ENCODE measurements at regions not wholly inside any gene's neighbourhood (a gene's known extent, or its start where the extent isn't known, plus 50 kb on each side); places are given as distances from the start of the nearest gene placed in this dataset.

- Histone ChIP-seq H3K4me3 (no peak overlapping the region), H3K27me3 (no peaks in the 10 kb centered on the region), H3K27ac (no peak overlapping the region), H3K36me3 (no peaks in the 10 kb centered on the region), H3K9ac (ENCODE audit: low read depth in 2 of 2, low read length in 2 of 2) (no peak overlapping the region), H3K9me3 (no peaks in the 10 kb centered on the region), H3K4me1 (no peaks in the 10 kb centered on the region)
- DNase-seq: no peak
- intact Hi-C loops (cut with DNase I): no loop called here
- no peak for TF ChIP-seq CTCF (IDR thresholded peaks at IDR 0.05)
These were observed 272.6 kb upstream of the KCNN2 start for GRCh38 chr5:114089259-114089658.

GRCh38 chr5:114097570-114097969 lies 264.3 kb upstream of the KCNN2 start:
- no peak overlapping the region for H3K4me3 ChIP-seq
- intact Hi-C loops (cut with DNase I): no loop called here
- H3K27me3 ChIP-seq: no peaks in the 10 kb centered on the region
- no peaks in the 10 kb centered on the region for H3K9me3 ChIP-seq
- TF ChIP-seq CTCF (IDR thresholded peaks at IDR 0.05): no peak
- DNase-seq: no peak
- no peak overlapping the region for H3K9ac ChIP-seq (ENCODE audit: low read depth in 2 of 2, low read length in 2 of 2)
- H3K27ac ChIP-seq: no peak overlapping the region
- H3K4me1 ChIP-seq: no peaks in the 10 kb centered on the region
- no peaks in the 10 kb centered on the region for H3K36me3 ChIP-seq

GRCh38 chr5:114099161-114099560 lies 262.7 kb upstream of the KCNN2 start:
- H3K4me3 ChIP-seq: no peak overlapping the region
- intact Hi-C loops (cut with DNase I): no loop called here
- no peaks in the 10 kb centered on the region for H3K4me1 ChIP-seq
- H3K9ac ChIP-seq (ENCODE audit: low read depth in 2 of 2, low read length in 2 of 2): no peak overlapping the region
- no peak for DNase-seq
- no peaks in the 10 kb centered on the region for H3K9me3 ChIP-seq
- no peak overlapping the region for H3K27ac ChIP-seq
- no peaks in the 10 kb centered on the region for H3K36me3 ChIP-seq
- no peaks in the 10 kb centered on the region for H3K27me3 ChIP-seq
- TF ChIP-seq CTCF (IDR thresholded peaks at IDR 0.05): no peak

GRCh38 chr5:114101153-114101552 lies 260.7 kb upstream of the KCNN2 start:
- no peaks in the 10 kb centered on the region for H3K9me3 ChIP-seq
- intact Hi-C loops (cut with DNase I): loop anchor here (5.0 kb wide), 1 partner anchor 346 kb away; no protein-coding TSS in a partner anchor
- peak; percentile 52 for TF ChIP-seq CTCF (IDR thresholded peaks at IDR 0.05)
- no peaks in the 10 kb centered on the region for H3K4me1 ChIP-seq
- no peak overlapping the region for H3K4me3 ChIP-seq
- no peaks in the 10 kb centered on the region for H3K27me3 ChIP-seq
- no peak overlapping the region for H3K27ac ChIP-seq
- H3K9ac ChIP-seq (ENCODE audit: low read depth in 2 of 2, low read length in 2 of 2): no peak overlapping the region
- H3K36me3 ChIP-seq: no peaks in the 10 kb centered on the region
- peak; percentile 22 for DNase-seq

- Histone ChIP-seq H3K4me1 (no peaks in the 10 kb centered on the region), H3K36me3 (no peaks in the 10 kb centered on the region), H3K27ac (no peak overlapping the region), H3K4me3 (no peak overlapping the region), H3K27me3 (no peaks in the 10 kb centered on the region), H3K9ac (ENCODE audit: low read depth in 2 of 2, low read length in 2 of 2) (no peak overlapping the region), H3K9me3 (no peaks in the 10 kb centered on the region)
- DNase-seq: no peak
- TF ChIP-seq CTCF (IDR thresholded peaks at IDR 0.05): no peak
- intact Hi-C loops (cut with DNase I): no loop called here
These were observed 248.3 kb upstream of the KCNN2 start for GRCh38 chr5:114113604-114114003.

- H3K4me3 ChIP-seq: no peak overlapping the region
- no peak overlapping the region for H3K27ac ChIP-seq
- no peaks in the 10 kb centered on the region for H3K4me1 ChIP-seq
- H3K9ac ChIP-seq (ENCODE audit: low read depth in 2 of 2, low read length in 2 of 2): no peak overlapping the region
- intact Hi-C loops (cut with DNase I): no loop called here
- no peaks in the 10 kb centered on the region for H3K27me3 ChIP-seq
- H3K9me3 ChIP-seq: no peaks in the 10 kb centered on the region
- DNase-seq: no peak
- no peak for TF ChIP-seq CTCF (IDR thresholded peaks at IDR 0.05)
- no peaks in the 10 kb centered on the region for H3K36me3 ChIP-seq
These were observed 244.9 kb upstream of the KCNN2 start for GRCh38 chr5:114116981-114117380.

Data from colonic mucosa (tissue), 4 donors.